SK-N-MC (cell line): ENCODE measurements at regions not wholly inside any gene's neighbourhood (a gene's known extent, or its start where the extent isn't known, plus 50 kb on each side); places are given as distances from the start of the nearest gene placed in this dataset.

Source experiments
- DNase-seq: peaks from one replicate; pipeline ENCODE4 v3.0.0-alpha.2; 2011; ENCODE audit warnings: low read depth, low spot score
- H3K27ac ChIP-seq: fragments of 200-600 bp; sonication (generic); 2 replicates; pipeline ENCODE4 v1.5.1; 2016; ENCODE audit warnings: mixed run types
- H3K36me3 ChIP-seq: fragments of 200-600 bp; sonication (generic); 2 replicates; pipeline ENCODE4 v1.6.1; 2017; ENCODE audit warnings: antibody characterized with exemption, low read length, mixed read lengths; ENCODE audit not compliant: insufficient read depth
- H3K4me3 ChIP-seq: fragments of 200-600 bp; sonication (generic); 2 replicates; pipeline ENCODE4 v1.5.1; 2016
- H3K9ac ChIP-seq: fragments of 200-600 bp; sonication (generic); 2 replicates; pipeline ENCODE4 v1.8.0; 2017; ENCODE audit warnings: mixed run types, mixed read lengths; ENCODE audit not compliant: insufficient read length
- H3K9me3 ChIP-seq: fragments of 200-600 bp; sonication (generic); 2 replicates; pipeline ENCODE4 v1.6.1; 2017; ENCODE audit warnings: low read depth, mild to moderate bottlenecking, antibody characterized with exemption, low read length, moderate library complexity, mixed read lengths
- EZH2 ChIP-seq: fragments of 200-600 bp; sonication (generic); IDR thresholded peaks from one replicate; pipeline ENCODE4 v1.6.1; 2017; ENCODE audit warnings: antibody characterized with exemption
- FOXP2 ChIP-seq: optimal IDR thresholded peaks from 2 replicates; pipeline ENCODE3; 2011; ENCODE audit warnings: mild to moderate bottlenecking, moderate library complexity; ENCODE audit not compliant: insufficient read depth; ENCODE audit errors: extremely low read length, control extremely low read depth
- POLR2AphosphoS5 ChIP-seq: IDR thresholded peaks from 2 replicates; pipeline ENCODE4 v1.6.1; 2012; ENCODE audit warnings: mild to moderate bottlenecking, low read depth, low read length, borderline replicate concordance

GRCh38 chr12:61808856-61809255 lies 451.3 kb upstream of the USP15 start:
- Histone ChIP-seq H3K9ac (no peak overlapping the region), H3K36me3 (no peaks in the 10 kb centered on the region), H3K4me3 (no peak overlapping the region), H3K27ac (no peak overlapping the region), H3K9me3 (peaks cover 2% of the 10 kb centered on the region; the same call in 1 of the 2 replicates)
- DNase-seq = no peak
- TF ChIP-seq FOXP2 (no peak), POLR2AphosphoS5 (no peak), EZH2 (no peak)

- H3K4me3 ChIP-seq = no peak overlapping the region
- H3K27ac ChIP-seq = no peak overlapping the region
- no peak overlapping the region for H3K9ac ChIP-seq
- H3K9me3 ChIP-seq = peaks cover 2% of the 10 kb centered on the region; the same call in 1 of the 2 replicates
- H3K36me3 ChIP-seq = no peaks in the 10 kb centered on the region
- no peak for DNase-seq
- TF ChIP-seq EZH2 (no peak), FOXP2 (no peak), POLR2AphosphoS5 (no peak)
These were observed 449.7 kb upstream of the USP15 start for GRCh38 chr12:61810486-61810885.

- Histone ChIP-seq H3K4me3 (no peak overlapping the region), H3K9ac (no peak overlapping the region), H3K9me3 (no peaks in the 10 kb centered on the region), H3K36me3 (no peaks in the 10 kb centered on the region), H3K27ac (0 out of 2 replicates have a peak overlapping the region, but pooled peaks have one; percentile 16)
- no peak for TF ChIP-seq FOXP2
- TF ChIP-seq EZH2 = no peak
- no peak for TF ChIP-seq POLR2AphosphoS5
- no peak for DNase-seq
These were observed 438.8 kb upstream of the USP15 start for GRCh38 chr12:61821381-61821780.

GRCh38 chr12:61823102-61823501 lies 437.1 kb upstream of the USP15 start:
- Histone ChIP-seq H3K4me3 (no peak overlapping the region), H3K36me3 (no peaks in the 10 kb centered on the region), H3K27ac (no peak overlapping the region), H3K9me3 (no peaks in the 10 kb centered on the region), H3K9ac (no peak overlapping the region)
- no peak for DNase-seq
- no peak for TF ChIP-seq POLR2AphosphoS5
- TF ChIP-seq EZH2 = no peak
- no peak for TF ChIP-seq FOXP2

- H3K4me3 ChIP-seq = no peak overlapping the region
- DNase-seq = no peak
These were observed 413.4 kb upstream of the USP15 start for GRCh38 chr12:61846765-61847164.

GRCh38 chr12:61848893-61849292 lies 411.3 kb upstream of the USP15 start:
- H3K9me3 ChIP-seq = no peaks in the 10 kb centered on the region
- no peak overlapping the region for H3K27ac ChIP-seq
- no peak for DNase-seq
- no peak overlapping the region for H3K4me3 ChIP-seq
- H3K9ac ChIP-seq = no peak overlapping the region
- TF ChIP-seq FOXP2 (no peak), POLR2AphosphoS5 (no peak)
- no peaks in the 10 kb centered on the region for H3K36me3 ChIP-seq

More at GRCh38 chr12:61846765-61847164, 413.4 kb upstream of the USP15 start:
- Histone ChIP-seq H3K36me3 (no peaks in the 10 kb centered on the region), H3K27ac (no peak overlapping the region), H3K9ac (no peak overlapping the region), H3K9me3 (no peaks in the 10 kb centered on the region)
- TF ChIP-seq EZH2 (no peak), POLR2AphosphoS5 (no peak), FOXP2 (no peak)

- Histone ChIP-seq H3K36me3 (no peaks in the 10 kb centered on the region; the same call in none of the 2 replicates), H3K4me3 (no peak overlapping the region), H3K9ac (no peak overlapping the region), H3K9me3 (no peaks in the 10 kb centered on the region; the same call in 1 of the 2 replicates), H3K27ac (no peak overlapping the region)
- no peak for TF ChIP-seq EZH2
- no peak for TF ChIP-seq POLR2AphosphoS5
- TF ChIP-seq FOXP2 = no peak
- no peak for DNase-seq
These were observed 406.3 kb upstream of the USP15 start for GRCh38 chr12:61853945-61854344.

- Histone ChIP-seq H3K9me3 (no peaks in the 10 kb centered on the region; the same call in 1 of the 2 replicates), H3K9ac (no peak overlapping the region), H3K27ac (no peak overlapping the region), H3K36me3 (no peaks in the 10 kb centered on the region; the same call in none of the 2 replicates), H3K4me3 (no peak overlapping the region)
- DNase-seq = no peak
- TF ChIP-seq FOXP2 = no peak
- no peak for TF ChIP-seq POLR2AphosphoS5
- no peak for TF ChIP-seq EZH2
These were observed 405.3 kb upstream of the USP15 start for GRCh38 chr12:61854902-61855301.

- TF ChIP-seq EZH2 = no peak
- TF ChIP-seq POLR2AphosphoS5 = no peak
- no peak for TF ChIP-seq FOXP2
- H3K36me3 ChIP-seq = no peaks in the 10 kb centered on the region; the same call in none of the 2 replicates
- no peak overlapping the region for H3K4me3 ChIP-seq
- no peak overlapping the region for H3K27ac ChIP-seq
- H3K9ac ChIP-seq = no peak overlapping the region
- H3K9me3 ChIP-seq = no peaks in the 10 kb centered on the region; the same call in 1 of the 2 replicates
- DNase-seq = no peak
These were observed 402.2 kb upstream of the USP15 start for GRCh38 chr12:61857968-61858367.
